Adrenal gland (tissue), 5 donors: ENCODE measurements at regions not wholly inside any gene's neighbourhood (a gene's known extent, or its start where the extent isn't known, plus 50 kb on each side); places are given as distances from the start of the nearest gene placed in this dataset.

ENCODE experiments used
- CTCF ChIP-seq, 6 experiments: fragments of 450-650 bp in 4 of 6; fragments of 200-600 bp in 2 of 6; sonication (generic) in 1 of 6; IDR thresholded peaks; 1 replicate in 5 of 6; 2 replicates in 1 of 6; pipeline versions ENCODE4 v1.5.1 to v1.8.0; 2016 to 2021; ENCODE audit warnings: antibody characterized with exemption in 6 of 6, mild to moderate bottlenecking in 2 of 6, moderate library complexity in 1 of 6
- POLR2A ChIP-seq, 2 donors: fragments of 450-650 bp; IDR thresholded peaks; one replicate each; pipeline ENCODE4 v1.6.1; 2017; ENCODE audit warnings: antibody characterized with exemption in 2 of 2, mild to moderate bottlenecking in 2 of 2, moderate library complexity in 1 of 2
- donor health status: DM: no; HTN: no; CAD: no.

- TF ChIP-seq CTCF (IDR thresholded peaks at IDR 0.05) (peak; percentile 38 to 76 (median 72)), POLR2A (IDR thresholded peaks at IDR 0.05) (no peak)
These were observed 223.6 kb upstream of the PDZRN3 start for GRCh38 chr3:73848173-73848906.
